ENCODE measurements at regions not wholly inside any gene's neighbourhood (a gene's known extent, or its start where the extent isn't known, plus 50 kb on each side); places are given as distances from the start of the nearest gene placed in this dataset.

DNA sequence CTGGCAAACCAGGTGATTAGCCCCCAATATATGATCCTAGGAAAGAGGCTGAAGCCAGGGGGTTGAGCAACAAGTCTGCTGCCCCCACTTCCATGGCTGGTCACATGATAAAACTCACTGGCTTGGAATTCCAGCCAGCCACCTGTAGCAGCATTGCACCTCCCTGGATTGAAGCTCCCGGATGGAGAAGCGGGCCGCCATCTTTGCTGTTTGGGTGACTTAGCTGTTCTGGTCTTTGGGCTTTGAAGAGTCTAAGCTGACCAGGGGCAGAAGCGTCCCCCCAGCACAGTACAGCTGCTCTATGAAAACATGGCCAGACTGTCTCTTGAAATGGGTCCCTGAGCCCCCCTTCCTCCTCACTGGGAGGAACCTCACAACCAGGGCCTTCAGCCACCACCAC, 610.2 kb downstream of the ANXA1 start:
- DNase-seq (ENCODE audit: low read depth, low spot score), result no peak

DNA sequence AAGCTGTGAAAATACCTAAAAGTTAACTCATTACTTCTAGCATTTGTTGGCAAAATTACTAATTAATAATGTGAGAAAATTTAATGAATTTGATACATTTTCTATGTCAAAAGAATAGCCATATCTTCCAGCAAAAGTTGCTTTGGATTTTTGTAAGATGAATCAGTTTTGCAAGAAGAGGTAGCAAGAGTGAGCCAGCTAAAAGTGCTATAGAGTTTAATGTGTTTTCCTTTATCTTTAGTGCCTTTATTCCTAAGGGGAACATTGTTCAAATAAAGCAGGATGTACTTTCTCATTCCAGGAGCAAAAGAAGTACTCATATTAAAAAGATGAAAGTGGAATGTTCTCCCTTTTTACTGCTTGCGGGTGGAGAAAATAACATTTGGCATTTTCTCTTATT, 622.2 kb downstream of the ANXA1 start:
- DNase-seq (ENCODE audit: low read depth, low spot score), result no peak

DNA sequence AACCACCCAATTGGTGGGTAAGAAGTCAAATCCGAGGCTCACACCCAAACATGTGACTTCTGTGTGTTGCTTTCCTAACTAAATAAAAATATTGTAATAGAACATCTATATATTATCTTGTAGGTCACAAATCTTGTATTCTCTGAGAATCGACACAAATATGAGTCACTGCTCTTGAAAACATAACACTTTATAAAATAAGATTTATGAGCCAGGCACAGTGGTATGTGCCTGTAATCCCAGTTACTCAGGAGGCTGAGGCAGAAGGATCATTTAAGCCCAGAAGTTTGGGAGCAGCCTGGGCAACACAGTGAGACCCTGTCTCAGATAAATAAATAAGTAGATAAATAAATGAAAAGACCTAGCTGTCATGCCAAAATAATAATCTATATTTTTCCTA, 624.1 kb downstream of the ANXA1 start:
- no peak for DNase-seq (ENCODE audit: low read depth, low spot score)

DNA sequence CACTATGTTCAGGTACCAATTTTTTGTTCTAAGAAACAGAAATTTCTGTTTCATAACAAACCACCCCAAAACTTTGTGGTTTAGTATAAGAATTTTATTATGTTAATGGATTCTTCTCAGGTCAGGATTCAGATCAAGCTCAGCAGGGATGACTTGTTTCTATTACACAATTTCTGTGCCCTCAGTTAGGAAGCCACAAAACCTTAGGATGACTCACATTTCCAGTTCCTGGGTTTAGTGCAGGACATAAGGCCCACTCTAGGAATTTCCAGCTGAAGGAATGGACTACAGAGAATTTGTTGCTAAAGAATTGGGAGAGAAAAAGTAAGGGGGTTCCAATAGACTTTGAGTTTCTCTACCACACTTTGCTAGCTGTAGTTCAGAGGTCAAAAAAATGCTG, 629.3 kb downstream of the ANXA1 start:
- DNase-seq (ENCODE audit: low read depth, low spot score), result no peak

DNA sequence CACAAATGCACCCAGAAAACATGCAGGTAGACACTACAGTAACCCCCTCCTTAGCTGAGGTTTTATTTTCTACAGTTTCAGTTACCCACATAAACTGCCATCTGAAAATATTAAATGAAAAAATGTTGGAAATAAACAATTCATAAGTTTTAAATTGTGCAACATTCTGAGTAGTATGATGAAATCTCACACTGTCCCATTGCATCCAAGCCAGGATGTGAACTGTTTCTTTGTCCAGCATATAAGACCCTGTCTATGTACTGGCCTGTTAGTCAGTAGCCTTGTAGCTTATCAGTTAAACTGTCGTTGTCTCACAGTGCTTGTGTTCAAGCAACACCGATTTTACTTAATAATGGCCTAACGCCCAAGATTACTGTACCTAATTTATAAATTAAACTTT, 630.5 kb downstream of the ANXA1 start:
- no peak for DNase-seq (ENCODE audit: low read depth, low spot score)

DNA sequence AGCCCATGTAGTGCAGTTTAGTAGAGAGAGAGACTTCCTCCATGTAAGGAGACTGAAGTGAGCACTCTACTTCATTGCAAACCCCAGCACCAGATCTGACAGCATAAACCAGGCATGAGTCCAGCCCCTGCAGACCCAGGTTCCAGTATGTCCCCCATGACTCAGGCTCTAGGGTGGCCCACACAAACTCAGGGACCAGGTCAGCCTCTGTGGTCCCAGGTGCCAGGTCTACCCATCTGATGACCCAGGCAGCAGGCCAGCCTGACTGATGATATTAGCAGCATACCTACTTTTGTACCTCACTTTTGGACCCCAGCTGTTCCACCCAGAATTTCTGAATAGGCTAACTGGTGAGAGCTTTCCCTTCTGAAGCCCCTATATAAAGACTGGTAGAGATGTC, 647.8 kb downstream of the ANXA1 start:
- DNase-seq (ENCODE audit: low read depth, low spot score), result no peak

DNA sequence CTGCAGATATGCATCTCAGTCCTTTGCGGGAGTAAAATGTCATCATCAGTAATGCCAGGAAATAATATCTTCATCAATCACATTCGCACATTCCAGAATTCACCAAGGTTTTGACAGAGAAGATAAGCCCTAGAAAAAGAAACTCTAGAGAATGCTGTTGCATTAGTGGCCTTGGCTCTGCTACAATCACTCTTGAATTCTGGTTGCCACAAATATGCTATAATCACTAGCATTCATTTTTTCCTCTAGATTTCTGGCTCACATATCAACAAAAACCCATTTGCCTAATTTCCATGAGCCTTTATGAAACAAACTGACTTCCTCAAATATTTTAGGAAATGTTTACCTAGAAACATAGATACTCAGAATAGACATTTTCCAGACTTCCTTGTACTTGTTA, 653.4 kb downstream of the ANXA1 start:
- DNase-seq (ENCODE audit: low read depth, low spot score), result no peak

DNA sequence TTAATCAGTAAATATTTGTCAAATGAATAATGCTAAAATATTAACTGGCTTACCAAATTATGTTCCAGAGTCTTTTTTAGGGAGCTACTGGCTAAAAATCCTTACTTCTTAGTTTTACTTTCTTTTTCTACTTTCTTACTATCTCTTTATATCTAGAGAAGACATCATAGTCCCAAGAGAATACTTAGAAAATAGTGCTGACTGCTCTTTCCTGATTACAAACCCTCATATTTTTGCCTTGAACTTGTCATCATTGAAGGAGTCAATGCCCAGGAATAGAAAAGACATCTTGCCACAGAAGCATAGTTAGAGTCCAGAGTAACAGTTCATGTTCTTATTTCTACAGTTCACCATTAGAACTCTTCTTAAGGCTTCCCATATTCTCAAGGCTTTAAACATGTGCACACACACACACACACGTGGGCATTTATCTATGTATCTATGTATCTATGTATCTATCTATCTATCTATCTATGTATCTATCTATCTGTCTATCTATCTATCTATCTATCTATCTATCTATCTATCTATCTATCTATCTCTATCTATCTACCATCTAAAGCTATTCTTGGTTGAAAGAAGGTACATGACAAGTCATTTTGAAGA, 654.3 kb downstream of the ANXA1 start:
- DNase-seq (ENCODE audit: low read depth, low spot score), result no peak

DNA sequence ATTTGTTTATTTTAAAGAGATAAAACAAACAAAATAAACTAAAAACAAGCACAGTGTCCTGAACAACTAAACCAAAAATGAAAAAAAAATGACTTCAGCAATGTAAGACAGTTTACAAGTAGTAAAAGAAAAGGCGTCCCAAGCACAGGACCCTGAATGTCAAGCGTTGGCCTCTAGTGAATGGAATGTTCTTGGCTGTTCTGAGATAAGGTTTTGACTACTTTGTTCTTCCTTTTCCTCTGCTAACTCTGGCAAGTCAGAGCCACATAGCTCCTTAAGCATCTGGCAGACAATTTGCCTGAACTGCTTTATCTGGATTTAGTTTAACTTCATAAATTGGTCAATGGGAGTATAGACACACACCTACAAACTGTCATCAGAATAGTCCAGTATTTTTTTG, 655.2 kb downstream of the ANXA1 start:
- no peak for DNase-seq (ENCODE audit: low read depth, low spot score)

DNA sequence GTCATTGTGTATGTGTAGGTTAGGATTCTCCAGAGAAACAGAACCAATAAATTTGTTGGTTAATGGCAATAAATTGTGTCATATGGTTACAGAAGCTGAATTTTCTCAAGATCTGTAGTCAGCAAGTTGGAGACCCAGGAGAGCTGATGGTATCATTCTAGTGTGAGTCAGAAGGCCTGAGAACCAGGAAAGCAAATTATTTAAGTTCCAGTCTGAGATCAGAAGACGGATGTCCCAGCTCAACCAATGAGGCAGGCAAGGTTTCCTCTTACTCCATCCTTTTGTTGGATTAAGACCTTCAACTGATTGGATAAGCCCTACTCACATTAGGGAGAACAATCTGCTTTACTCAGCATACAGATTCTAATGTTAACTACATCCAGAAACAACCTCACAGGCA, 656.3 kb downstream of the ANXA1 start:
- no peak for DNase-seq (ENCODE audit: low read depth, low spot score)

DNA sequence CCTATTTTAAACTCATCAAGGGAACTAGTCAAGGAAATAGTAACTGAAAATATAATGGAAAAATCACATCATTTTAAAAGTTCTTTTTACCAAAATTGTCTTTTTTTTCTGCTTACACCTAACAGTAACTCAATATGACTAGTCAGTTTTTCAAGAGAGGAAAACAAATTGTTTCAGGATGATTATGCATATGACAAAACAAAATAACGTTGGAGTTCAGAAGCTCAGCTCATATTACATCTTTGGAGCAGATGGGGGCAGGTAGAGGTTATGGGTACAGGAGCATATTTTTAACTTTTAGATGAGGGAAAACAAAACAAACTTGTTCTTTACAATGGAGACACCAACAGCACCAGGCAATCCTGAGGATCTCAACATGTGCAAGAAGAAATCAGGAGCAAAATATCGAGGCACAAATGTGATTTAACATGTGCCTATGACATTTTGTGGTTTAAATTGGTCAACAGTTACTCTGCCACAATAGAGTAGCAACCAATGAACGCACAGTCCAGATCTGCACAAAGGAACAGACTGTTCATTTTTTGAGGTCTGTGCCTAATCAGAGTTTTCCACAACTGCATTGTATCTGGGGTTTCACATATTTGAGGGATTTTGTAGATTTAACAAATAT, 659.0 kb downstream of the ANXA1 start:
- no peak for DNase-seq (ENCODE audit: low read depth, low spot score)

DNA sequence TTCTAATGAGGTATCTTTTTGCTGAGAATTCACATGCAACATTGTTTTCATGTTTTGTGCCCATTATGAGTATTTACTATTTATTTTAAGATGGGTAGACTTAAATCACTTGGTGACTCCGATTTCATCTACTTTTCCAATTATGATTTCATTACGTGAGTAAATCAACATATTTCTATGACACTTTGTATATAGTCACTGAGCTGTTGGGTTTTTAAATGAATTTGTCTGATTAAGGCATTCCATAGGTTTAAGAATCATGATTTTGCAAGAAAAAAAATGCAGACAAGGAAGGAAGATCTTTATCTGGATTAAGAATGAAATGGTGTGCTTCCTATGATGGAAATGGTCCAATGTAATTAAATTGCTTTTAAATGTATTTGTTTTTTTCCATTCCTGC, 661.9 kb downstream of the ANXA1 start:
- DNase-seq (ENCODE audit: low read depth, low spot score), result no peak

DNA sequence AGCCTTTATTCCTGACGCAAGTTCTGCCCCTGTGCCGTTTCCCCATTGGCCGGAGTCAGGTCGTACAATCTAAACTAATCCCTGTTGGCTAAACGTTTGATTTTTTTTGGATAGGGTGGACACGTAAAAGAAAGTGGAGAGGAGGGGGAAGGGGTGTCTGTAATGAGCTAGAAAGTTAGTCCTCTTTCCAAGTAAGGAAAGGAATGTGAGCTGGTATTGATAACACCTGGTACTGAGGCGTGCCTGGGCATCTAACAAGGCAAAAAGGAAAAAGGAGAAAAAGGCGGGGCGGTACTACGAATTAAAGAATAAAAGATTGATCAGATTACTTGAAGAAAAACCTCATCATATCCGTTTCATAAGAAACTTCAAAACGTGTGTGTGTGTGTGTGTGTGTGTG, 665.2 kb downstream of the ANXA1 start:
- no peak for DNase-seq (ENCODE audit: low read depth, low spot score)

DNA sequence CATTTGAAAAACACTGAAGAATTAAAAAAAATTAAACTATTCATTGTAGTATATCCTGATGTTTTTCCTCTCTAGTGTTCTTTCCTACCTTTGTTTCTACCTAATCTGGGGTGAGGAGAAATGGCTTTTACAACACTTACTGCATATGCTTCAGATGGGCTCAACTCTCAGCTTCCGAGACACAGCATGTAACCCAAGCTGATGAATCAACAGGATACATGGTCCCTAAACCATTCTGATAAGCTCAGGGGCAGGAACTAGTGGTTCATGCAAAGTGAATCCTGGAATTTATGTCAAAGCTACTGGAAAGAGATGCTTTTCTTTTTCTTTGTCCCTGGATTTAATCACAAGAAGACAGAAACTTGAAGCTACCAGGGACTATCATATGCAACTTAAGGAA, 672.5 kb upstream of the RORB start:
- no peak for DNase-seq (ENCODE audit: low read depth, low spot score)

DNA sequence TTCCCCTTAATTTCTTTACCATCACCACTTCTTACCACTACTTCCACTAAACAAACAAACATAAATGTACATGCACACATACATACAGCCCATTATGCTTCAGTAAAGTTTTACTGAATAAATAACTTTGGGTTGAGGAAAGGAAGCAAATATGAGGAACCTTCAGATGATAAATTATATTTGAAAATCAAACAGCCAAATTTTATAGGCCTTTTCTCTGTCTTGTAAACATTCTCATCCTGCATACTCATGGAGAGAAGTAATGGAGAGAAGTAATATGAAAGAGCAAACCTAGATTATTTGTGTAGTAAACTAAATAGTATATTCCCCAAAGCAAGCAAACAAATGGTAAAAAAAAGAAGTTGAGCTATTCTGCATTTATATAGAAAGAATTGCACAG, 658.3 kb upstream of the RORB start:
- DNase-seq (ENCODE audit: low read depth, low spot score), result no peak

DNA sequence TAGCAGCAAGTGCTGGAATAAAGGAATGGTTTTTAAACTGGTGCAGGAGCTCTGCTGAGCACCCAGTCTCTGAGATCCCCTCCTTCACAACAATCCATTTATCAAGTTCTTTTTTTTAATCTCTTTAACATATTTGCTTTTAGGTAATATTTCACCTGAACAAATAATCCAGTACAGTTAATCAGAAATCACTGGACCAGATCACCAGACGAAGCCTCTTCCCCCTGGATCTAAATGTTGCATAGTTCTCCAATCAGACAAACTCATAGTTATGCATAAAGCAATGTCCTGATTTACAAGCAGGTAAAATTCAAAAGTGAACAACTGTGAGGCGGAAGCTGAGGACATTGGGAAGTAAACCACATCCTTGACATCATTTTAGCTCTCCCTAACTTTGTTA, 657.7 kb upstream of the RORB start:
- DNase-seq (ENCODE audit: low read depth, low spot score), result no peak

DNA sequence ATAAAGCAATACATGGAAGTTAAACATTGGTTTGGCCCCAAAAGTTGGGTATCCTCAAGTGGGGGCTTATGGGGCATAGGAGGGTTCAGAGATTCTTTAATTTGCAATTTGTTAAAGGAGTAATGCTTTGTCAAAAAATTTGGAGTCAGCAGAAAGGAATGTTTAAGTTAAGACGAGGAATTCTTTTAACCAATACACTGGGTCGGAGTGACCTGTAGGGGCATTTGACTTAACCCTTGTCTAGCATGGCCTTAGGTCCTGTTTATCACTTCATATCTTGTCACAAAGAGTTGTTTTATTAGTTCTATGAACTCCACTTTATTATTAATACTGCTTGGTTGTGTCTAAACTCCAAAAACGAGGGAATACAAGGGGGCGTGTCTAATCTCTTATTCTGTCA, 656.1 kb upstream of the RORB start:
- no peak for DNase-seq (ENCODE audit: low read depth, low spot score)

DNA sequence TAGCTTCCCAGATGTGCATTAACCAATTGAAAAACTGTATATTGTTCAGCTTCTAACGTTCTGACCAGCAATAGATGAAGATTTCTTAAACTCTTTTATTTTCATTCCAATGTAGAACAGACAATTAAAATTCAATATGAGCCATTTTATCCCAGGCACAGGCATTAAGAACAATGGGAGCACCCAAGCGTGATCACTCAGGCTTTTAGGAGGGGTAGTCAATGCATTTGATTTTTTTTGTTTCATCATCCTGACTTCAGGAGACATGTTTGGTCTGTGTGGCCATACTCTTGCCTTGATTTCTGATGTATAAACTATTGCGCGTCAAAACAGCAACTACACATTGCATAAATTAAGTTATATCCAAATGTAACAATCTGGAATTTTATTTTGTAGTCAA, 653.0 kb upstream of the RORB start:
- DNase-seq (ENCODE audit: low read depth, low spot score), result no peak

DNA sequence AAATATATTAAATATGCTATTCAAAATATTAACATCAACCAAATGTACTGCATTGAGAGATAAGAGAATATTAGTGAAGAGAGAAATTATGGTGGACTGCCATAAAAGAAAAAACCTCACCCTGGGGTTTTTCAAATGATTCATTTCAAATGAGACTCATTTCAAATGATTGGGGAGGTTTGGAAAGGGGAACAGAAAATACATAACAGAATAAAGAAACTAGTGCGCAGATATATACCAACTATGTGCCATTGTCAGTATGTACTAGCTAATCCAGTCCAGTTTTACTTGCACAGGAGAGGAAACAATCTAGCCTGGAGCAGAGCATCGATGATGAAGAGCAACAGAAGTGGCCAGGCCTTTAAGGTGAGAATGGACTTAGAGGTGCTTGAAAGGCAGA, 651.6 kb upstream of the RORB start:
- no peak for DNase-seq (ENCODE audit: low read depth, low spot score)

DNA sequence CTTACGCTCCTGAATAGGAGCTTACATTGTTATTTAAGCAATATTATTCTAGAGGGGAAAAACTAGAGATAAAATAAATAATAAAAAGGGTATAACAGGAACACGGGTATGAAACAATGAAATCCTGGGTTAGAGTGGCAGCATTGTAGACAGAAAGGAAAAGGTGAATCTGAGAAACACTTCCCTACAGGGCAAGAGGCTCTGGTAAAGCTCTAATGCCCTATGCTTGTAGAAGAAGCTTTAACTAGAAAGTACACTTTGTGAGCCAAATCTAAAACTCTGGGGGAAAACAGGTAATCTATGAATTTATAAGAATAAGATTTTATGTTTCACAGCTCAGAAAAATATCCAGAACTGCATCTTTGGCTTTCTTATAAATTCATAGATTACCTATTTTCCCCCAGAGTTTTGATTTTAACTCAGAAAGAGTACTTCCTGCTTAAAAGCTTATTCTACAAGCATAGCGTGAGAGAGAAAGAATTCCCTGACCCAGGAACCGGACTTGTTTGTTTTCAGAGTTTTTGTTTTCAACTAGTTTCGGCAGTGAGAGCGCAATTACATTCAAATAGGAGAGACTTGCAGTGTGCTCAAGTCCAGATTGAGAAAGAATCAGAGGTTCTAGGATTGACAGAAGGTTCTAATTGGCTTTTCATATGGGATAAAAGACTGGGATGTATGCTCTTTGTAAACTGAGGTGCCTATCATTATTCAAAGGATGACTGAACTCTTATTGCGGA, 651.0 kb upstream of the RORB start:
- DNase-seq (ENCODE audit: low read depth, low spot score), result no peak

DNA sequence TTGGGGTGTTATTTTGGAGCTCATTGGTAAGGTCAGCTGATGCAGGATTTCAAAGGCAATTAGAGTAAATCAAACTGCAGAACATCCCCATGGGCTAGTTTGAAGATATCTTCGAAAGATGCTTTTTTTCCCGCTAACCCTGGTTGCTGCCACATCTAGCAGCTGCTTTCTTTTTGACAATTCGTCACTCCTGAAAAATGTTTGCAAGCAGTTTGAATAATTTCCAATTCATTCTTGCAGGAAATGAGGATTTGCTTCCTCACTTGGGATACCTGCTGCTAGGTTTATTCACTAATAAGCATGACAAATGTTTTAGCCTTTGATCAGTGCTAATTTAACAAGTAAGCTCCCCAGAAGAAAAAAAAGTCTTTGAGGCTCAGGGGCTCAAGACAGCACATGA, 649.6 kb upstream of the RORB start:
- no peak for DNase-seq (ENCODE audit: low read depth, low spot score)

DNA sequence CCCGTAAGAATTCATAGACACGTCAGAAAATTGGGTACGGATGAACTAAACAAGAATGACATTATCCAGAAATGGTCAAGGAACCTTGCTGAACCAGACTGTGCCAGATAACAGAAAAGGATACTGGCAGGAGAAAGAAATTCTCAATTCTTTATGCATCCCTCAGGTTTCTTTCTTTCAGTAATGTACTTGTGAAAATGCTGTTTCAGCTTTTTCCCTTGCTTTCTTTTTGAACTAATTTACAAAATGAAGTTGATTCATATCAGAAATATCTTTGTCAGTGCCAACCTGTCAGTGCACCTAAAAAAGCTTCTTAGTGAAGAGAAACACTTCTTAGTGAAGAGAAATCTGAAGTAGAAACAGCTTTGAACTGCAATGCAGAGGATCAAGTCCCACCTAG, 643.6 kb upstream of the RORB start:
- DNase-seq (ENCODE audit: low read depth, low spot score), result no peak

DNA sequence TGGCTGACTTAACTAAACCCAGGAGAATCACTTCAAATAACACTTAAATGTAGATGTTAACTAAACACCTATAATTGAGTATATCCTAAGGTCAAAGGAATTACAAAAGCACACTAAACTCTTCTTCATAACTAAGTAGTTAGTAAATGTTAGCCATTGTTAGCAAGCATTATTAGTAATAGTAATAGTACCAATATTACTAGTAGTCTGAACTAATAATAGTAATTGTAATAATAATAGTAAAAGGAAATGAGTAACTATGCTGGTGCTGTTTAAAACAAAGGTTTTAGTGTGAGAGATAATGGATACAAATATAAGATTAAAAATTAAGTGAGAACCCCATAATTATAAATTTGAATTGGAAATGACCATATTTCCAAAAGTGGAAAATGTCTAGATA, 641.9 kb upstream of the RORB start:
- DNase-seq (ENCODE audit: low read depth, low spot score), result no peak
